ENCODE measurements at regions not wholly inside any gene's neighbourhood (a gene's known extent, or its start where the extent isn't known, plus 50 kb on each side); places are given as distances from the start of the nearest gene placed in this dataset.

GRCh38 chr10:36066102-36066501 lies 424.0 kb upstream of the FZD8 start:
- no peak for TF ChIP-seq CTCF (IDR thresholded peaks at IDR 0.05; ENCODE audit: insufficient read depth, low read depth, low read length)
- no peak for TF ChIP-seq EZH2 (IDR thresholded peaks at IDR 0.05; ENCODE audit: insufficient read depth, low read length)

Data from astrocyte (in vitro differentiated cells and primary cell).